HG03064 (cell line): ENCODE measurements at regions not wholly inside any gene's neighbourhood (a gene's known extent, or its start where the extent isn't known, plus 50 kb on each side); places are given as distances from the start of the nearest gene placed in this dataset.

Experiments
- ATAC-seq: cut with Tn5 transposase; IDR thresholded peaks from one replicate; pipeline ENCODE4 v1.9.1; 2021; ENCODE audit warnings: low read depth; ENCODE audit not compliant: unreplicated experiment

GRCh38 chr14:99078426-99078825, 193.6 kb downstream of the BCL11B start:
- no peak for ATAC-seq

- no peak for ATAC-seq
Observed at GRCh38 chr14:99079061-99079727, 192.8 kb downstream of the BCL11B start.

DNA sequence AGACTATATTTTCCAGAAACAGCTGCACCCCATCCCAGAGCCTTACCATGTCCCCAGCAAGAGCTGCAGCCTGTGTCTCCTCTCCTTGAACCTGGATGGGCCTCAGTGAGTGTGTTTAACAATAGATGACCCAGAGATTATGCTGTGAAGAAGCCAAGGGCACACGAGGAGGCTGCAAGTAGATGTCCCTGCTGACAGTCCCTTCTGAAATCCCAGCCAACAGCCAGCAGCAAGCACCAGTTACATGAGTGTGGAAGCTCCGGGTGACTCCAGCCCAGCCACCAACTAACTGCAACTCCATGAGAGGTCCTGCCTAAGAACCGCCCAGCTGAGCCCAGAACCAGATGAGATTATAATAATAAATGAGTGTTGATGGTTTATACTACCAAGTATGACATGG, 191.7 kb downstream of the BCL11B start:
- ATAC-seq, result no peak

- no peak for ATAC-seq
Observed at GRCh38 chr14:99081156-99081765, 190.7 kb downstream of the BCL11B start.

DNA sequence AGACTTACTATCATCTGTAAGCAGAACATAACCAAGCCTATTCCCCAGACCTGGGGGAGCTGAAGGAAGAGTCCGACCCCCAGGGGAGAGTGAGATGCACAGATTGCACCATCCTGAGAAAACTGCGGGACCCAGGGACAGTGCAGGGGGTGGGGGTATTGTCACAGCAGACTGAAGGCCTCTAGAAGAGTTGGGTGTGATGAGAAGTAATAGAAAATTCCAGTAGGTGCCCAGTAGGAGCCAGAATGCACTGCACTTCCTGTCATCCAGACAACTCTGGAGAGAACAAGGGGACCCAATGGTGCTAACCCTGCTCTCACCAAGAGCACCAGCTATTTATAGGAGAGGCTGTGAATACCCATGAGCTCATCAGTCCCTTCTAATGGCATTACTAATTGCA, 190.1 kb downstream of the BCL11B start:
- ATAC-seq, result no peak

GRCh38 chr14:99093532-99094517, 178.2 kb downstream of the BCL11B start:
- no peak for ATAC-seq

DNA sequence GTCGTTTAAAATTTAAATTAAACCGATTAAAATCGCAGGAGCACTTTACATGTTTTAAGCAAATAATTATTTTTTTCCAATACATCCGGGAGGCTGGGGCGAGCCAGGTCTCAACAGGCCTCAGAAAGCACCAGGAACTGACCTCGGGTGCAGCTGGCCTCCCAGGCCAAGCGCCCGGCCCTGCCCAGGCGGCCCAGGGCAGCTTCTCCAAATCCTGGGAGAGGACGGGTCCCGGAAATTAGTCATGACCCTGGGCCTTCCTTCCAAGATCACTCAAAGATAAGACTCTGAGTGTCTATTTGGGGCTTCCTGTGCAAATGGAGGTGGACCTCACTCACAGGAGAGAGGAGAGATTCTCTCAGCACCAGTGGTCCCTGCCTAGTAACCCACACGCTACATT, 177.1 kb downstream of the BCL11B start:
- no peak for ATAC-seq

DNA sequence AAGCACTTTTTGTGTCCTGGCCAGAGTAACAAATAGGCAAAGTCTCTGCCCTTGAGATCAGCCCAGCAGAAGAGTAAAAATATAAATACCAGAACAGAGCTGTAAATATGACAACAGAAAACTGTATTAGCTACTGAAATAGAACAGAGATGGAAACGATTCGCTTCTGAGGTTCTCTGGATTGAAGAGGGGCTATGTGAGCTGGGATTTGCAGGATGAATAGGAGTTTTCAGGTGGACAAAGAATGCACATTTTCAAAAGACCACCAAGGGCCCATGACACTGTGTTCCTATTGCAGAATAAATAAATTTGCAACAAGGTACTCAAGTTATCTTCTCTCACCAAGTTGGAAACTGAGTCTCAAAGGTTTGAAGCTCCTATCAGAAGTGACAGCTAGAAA, 176.6 kb downstream of the BCL11B start:
- ATAC-seq, result no peak

DNA sequence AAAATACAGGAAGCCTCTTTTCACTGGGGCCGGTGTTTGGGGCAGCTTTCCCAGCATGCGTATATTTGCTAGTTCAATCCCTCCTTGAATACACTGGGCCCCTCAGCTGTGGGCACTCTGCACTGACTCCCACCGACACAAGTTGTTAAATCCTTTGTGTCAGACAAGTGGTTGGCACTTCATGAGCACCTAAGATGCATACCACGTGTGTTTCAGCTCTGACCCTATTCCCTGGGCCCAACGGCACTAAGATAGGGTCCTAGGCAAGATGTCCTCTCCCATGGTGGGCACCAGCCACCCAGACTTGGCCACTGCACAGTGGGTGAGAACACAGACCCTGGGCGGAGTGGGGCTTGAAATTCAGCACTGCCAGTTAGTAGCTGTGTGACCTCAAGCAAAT, 173.8 kb downstream of the BCL11B start:
- no peak for ATAC-seq

DNA sequence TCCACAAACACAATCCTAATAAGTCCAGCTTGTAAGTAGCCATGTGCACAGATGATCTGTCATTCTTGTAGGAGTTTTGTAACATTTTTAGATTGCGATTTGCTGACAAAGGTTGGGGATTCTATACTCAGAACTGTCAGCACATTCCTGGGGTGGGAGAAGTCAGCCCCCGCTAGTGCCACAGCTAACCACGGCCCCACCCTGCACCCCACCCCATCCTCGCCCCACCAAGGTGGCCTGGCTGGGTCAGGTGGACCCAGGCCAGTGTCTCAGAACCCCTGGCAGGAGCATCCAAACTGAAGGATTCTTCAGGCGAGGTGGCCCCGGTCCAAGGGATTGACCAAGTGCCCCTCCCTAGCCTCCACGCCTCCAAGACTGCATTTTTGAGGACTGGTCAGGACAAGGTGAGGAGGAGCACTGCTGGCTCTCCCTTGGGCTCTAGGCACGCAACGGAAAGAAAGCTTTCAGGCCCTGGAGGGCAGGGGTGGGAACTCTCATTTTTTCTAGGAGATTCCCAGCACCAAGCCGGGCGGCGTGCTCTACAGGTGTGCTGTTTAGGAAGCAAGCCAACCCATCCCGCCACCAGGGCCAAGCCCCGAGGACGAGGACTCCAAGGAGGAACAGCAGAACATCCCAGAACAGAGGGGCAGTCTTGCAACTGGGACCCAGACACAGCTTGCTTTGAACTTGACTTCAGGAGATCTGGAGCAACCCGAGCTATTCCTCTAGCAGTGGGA, 172.8 kb downstream of the BCL11B start:
- no peak for ATAC-seq

GRCh38 chr14:99100497-99101270, 171.3 kb downstream of the BCL11B start:
- ATAC-seq, result no peak

DNA sequence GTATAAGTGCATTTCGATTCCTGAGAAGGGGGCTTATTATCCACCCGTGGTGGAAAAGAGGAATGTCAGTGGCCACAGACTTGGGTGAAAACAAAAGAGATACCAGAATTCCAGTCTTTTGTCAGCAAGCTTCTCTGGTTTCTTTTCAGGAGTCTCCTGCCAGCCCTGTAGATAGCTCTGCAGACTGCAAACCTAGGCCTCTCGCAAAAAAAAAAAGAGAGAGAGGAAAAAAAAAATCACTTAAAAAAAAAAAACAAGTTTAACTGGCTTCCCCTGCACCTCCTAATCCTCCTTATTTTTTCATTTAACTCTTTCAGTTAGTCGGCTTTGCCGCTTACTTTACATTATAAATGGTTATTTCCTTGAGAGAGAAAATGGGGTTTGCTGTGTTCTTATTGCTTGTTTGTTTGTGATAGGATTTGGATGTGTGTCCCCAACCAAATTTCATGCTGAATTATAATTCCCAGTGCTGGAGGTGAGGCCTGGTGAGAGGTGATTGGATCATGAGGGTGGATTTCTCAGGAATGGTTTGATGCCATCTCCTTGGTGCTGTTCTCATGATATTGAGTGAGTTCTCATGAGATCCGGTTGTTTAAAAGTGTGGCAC, 170.0 kb downstream of the BCL11B start:
- no peak for ATAC-seq

DNA sequence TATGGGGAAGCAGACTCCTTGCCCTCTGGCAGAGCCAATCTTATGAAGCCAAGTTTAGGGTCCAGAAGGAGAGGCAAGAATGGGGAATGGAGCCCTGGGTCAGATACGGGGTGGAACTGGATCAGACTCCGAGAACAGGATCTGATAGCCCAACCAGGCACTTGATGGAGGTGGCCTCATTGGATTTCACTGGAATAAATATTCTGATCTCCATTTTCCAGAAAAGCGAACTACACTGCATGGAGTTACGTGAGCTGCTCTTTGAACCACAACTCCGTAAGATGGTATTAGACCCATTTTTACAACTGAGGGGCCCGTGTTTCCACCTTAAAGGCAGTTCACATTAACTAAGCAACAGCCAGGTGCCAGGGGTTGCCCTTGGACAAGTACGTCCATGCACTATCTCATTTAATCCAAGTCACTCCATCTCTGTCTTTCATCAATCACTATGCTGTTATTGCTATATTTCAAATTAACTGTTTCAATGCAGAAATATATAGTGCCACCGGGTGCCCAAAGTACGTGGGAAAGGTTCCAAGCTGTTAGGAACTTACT, 155.2 kb downstream of the BCL11B start:
- no peak for ATAC-seq

GRCh38 chr14:99117671-99118045, 154.3 kb downstream of the BCL11B start:
- no peak for ATAC-seq

DNA sequence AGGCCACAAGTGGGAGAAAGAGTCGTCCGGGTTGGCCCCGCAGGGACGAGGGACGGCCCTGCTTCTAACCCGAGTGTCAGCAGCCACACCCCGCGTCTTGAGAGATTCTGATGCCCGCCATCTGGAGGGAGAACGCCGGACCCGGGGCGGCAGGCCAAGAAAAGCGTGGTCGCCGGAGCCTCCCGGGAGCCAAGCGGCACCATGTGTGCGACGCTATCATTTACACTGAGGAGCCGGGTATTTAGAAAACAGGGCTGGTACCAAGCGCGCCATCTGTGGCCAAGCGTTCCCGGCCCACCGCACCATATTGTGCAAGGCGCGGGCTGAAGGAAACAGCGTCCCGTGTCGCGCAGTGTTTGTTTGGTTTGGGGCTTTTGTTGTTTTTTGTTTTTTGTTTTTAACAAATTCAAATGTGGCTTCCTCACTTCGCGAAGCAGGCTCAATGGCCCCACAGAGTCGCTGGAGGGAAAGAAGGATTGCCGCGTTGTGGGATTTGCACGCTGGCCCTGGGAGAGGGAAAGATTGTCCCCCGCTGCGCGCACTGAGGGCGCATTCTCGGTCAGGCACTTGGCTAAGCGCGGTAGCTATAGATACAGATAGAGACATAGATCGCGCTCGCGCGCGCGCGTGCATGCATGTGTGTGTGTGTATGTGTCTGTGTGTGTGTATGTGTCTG, 153.8 kb downstream of the BCL11B start:
- ATAC-seq, result no peak

DNA sequence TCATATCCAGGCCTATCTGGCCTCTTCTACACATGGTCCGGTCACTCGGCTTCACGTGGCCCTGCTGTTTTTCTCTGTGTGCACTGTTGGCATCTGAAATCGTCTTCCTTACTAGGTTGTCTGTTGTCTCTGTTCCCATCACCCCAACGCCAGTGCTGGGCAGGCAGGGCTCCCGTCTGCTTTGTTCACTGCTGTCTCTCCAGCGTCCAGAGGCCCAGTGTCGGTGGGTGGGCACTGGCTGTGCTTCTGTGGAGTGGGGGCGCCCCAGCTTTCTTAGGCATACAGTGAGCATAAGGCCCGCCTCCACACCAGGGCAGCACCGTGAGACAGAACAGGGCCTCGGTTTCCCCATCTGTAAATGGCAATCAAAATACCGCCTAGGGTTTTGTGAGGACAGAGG, 153.1 kb downstream of the BCL11B start:
- ATAC-seq, result no peak
